ACC112 (cell line): ENCODE measurements at regions not wholly inside any gene's neighbourhood (a gene's known extent, or its start where the extent isn't known, plus 50 kb on each side); places are given as distances from the start of the nearest gene placed in this dataset.
"Not testable (repeated sequence)": the region's sequence is repeated elsewhere in the genome, so short reads cannot be mapped to it uniquely, and the experiment has no call there.

Experiments
- H2AFZ ChIP-seq: fragments of 200-600 bp; sonication (generic); one replicate; pipeline ENCODE4 v1.6.0; 2017; ENCODE audit warnings: antibody characterized with exemption, low read length; ENCODE audit not compliant: unreplicated experiment
- H3K27ac ChIP-seq: fragments of 200-600 bp; sonication (generic); 2 replicates; pipeline ENCODE4 v1.5.1; 2014; ENCODE audit warnings: low read depth, mild to moderate bottlenecking, antibody characterized with exemption, low read length, moderate library complexity
- H3K27me3 ChIP-seq: fragments of 200-600 bp; sonication (generic); 2 replicates; pipeline ENCODE4 v1.6.1; 2014; ENCODE audit warnings: mild to moderate bottlenecking, antibody characterized with exemption, low read length, moderate library complexity, mixed read lengths; ENCODE audit not compliant: insufficient read depth
- H3K36me3 ChIP-seq: fragments of 200-600 bp; sonication (generic); 2 replicates; pipeline ENCODE4 v1.6.1; 2016; ENCODE audit warnings: mild to moderate bottlenecking, antibody characterized with exemption, low read length, moderate library complexity, mixed read lengths; ENCODE audit not compliant: insufficient read depth
- H3K4me1 ChIP-seq: fragments of 200-600 bp; sonication (generic); one replicate; pipeline ENCODE4 v1.6.1; 2016; ENCODE audit warnings: low read length, mixed read lengths; ENCODE audit not compliant: insufficient read depth, unreplicated experiment, control insufficient read depth
- H3K4me3 ChIP-seq: fragments of 200-600 bp; sonication (generic); 2 replicates; pipeline ENCODE4 v1.5.1; 2014; ENCODE audit warnings: mild to moderate bottlenecking, low read depth, low read length
- H3K79me2 ChIP-seq: fragments of 200-600 bp; sonication (generic); one replicate; pipeline ENCODE4 v1.6.0; 2016; ENCODE audit warnings: low read length; ENCODE audit not compliant: control insufficient read depth, unreplicated experiment, insufficient read depth

DNA sequence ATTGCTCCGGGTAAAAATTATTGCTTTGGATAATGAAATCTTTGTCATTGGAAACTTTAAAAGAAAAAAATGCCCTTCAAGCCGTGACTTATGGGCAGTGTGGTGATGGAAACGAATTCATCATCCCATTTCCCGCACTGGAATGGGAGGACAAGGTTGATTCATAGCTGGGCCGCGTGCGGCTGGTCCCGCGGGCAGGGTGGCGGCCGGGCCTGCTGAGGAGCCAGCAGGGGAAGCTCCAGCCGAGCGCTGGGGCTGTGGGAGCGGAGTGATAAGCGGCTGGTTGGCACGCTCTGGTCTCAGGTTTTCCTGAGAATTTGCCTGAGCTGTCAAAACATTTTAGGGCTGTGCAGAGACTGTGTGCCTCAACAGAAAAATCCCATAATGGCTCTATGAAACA, 351.7 kb downstream of the CDC5L start:
- Histone ChIP-seq H3K36me3 (no peaks in the 10 kb centered on the region), H3K27me3 (no peaks in the 10 kb centered on the region), H3K4me1 (peaks cover 30% of the 10 kb centered on the region), H3K27ac (peak overlapping the region; percentile 41), H3K4me3 (no peak overlapping the region), H3K79me2 (no peaks in the 10 kb centered on the region), H2AFZ (no peak overlapping the region)

DNA sequence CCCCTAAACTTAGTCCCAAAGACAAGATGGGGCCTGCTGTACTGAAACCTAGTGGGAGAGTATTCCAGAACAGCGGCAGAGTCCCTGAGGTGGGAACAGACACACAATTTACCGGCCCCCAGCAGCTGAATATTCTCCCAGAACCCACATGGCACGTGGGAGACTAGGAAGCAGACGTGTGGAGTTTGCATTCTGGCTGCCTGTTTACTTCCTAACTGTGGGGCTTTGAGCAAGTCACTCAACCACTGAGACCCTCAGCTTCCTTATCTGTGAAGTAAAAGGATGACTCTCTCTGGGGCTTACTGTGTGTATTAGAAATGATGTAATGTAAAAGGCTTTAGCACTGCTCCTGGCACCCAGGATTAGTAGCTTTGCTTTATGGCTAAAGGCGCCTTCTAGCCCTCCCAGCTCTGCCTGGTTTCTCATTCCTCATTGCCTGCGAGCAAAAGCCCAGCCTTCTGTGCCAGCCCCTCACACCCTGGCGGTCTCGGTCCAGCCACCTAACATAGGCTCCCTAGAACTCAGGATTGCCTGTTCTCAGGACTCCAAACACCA, 353.1 kb downstream of the CDC5L start:
- peaks cover 21% of the 10 kb centered on the region for H3K4me1 ChIP-seq
- no peak overlapping the region for H3K27ac ChIP-seq
- H3K79me2 ChIP-seq: no peaks in the 10 kb centered on the region
- no peaks in the 10 kb centered on the region for H3K36me3 ChIP-seq
- no peak overlapping the region for H3K4me3 ChIP-seq
- no peak overlapping the region for H2AFZ ChIP-seq
- H3K27me3 ChIP-seq: 0 out of 2 replicates have a peak, but pooled peaks cover 6% of the 10 kb centered on the region

DNA sequence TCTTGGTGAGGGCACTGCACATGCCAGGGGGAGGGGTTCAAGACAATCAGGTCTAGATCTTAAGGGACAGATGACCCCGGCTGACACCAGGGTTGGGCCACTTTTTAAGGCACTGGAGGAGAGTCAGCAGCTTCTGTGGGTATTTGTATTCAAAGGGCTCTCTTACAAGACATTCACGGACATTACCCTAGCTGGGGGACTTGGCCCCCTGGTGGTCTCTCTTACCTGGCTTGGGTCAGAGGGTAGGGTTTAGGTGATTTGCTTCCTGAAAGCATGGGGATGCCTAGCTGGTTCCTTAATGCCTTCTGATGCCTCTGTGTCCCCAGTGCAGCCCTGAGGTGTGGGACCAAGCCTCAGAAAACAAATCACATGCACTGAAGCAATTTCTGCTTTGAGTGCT, 354.7 kb downstream of the CDC5L start:
- Histone ChIP-seq H3K36me3 (no peaks in the 10 kb centered on the region), H3K4me1 (peaks cover 17% of the 10 kb centered on the region), H3K27me3 (0 out of 2 replicates have a peak, but pooled peaks cover 6% of the 10 kb centered on the region), H2AFZ (no peak overlapping the region), H3K4me3 (no peak overlapping the region), H3K79me2 (no peaks in the 10 kb centered on the region), H3K27ac (no peak overlapping the region)

DNA sequence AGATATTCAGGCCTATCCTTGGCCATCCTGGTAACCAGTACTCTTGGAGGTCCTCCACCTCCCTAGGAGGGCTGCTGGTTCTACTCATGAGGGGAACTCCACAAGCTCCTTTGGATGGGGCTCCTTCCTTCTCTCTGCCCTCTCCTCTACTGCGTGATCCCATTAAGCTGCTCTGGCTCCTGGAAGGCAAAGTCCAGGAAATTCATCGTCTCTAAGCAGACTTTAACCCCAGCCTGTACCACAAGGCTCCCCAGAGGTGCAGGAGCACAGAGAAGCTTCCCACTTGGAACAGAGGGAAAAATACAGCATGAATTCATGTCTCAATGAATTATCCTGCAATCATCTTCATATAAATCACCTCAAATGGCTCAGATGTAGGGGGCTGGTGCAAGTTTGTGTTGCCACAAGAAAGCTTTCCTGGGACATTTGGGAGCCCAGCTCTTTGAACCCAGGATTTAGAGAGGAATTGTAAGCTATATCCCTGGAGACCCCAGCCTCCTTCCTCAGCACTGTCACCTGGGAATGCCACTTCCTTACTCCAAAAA, 355.4 kb downstream of the CDC5L start:
- Histone ChIP-seq H3K79me2 (no peaks in the 10 kb centered on the region), H2AFZ (no peak overlapping the region), H3K36me3 (no peaks in the 10 kb centered on the region), H3K4me1 (peaks cover 14% of the 10 kb centered on the region), H3K27ac (no peak overlapping the region), H3K27me3 (0 out of 2 replicates have a peak, but pooled peaks cover 6% of the 10 kb centered on the region), H3K4me3 (no peak overlapping the region)

DNA sequence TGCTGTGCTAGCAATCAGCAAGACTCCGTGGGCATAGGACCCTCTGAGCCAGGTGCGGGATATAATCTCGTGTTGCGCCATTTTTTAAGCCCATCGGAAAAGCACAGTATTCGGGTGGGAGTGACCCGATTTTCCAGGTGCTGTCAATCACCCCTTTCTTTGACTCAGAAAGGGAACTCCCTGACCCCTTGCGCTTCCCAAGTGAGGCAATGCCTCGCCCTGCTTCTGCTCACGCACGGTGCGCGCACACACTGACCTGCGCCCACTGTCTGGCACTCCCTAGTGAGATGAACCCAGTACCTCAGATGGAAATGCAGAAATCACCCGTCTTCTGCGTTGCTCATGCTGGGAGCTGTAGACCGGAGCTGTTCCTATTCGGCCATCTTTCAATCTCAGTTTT, 372.6 kb downstream of the CDC5L start:
- H3K4me1 ChIP-seq, H3K79me2 ChIP-seq, H3K27me3 ChIP-seq, H3K4me3 ChIP-seq, H2AFZ ChIP-seq, H3K27ac ChIP-seq, H3K36me3 ChIP-seq: not testable (repeated sequence)

DNA sequence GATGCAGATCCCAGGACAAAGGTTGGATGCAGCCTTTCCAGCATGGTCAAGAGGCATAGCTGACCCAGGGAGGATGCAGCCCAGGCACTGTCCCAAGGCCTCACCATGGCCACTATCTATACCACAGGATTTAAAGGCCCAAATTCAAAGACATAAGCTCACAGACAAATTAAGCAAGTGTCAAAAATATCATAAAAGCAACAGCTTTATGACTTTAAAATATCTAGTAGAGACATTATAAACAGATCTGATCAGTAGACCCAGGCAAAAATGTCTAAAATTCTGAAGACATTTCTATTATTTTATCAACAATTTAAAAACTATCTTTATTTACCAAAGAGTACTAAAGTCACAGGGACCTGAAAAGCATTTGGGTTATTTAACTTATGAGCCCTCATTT, 373.5 kb downstream of the CDC5L start:
- Histone ChIP-seq H3K27ac (no peak overlapping the region), H3K4me3 (no peak overlapping the region), H2AFZ (no peak overlapping the region), H3K36me3 (no peaks in the 10 kb centered on the region), H3K79me2 (no peaks in the 10 kb centered on the region), H3K27me3 (no peaks in the 10 kb centered on the region), H3K4me1 (no peaks in the 10 kb centered on the region)

DNA sequence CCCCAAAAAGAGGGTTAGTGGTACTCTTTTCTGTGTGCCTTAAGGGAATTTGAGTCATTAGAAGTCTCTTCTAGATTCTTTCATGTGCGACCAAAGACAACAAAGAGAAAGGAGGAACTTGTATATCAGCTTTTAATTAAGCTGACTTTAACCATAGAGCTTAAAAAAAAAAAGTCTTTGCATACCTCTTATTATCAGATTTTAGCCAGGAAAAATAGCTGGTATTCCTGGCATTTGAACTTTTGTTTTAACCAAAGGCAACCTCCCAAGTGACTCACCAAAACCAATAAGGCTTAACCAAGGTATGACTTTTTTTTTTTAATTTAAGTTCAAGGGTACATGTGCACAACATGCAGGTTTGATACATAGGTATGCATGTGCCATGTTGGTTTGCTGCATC, 375.0 kb downstream of the CDC5L start:
- Histone ChIP-seq H3K4me1 (no peaks in the 10 kb centered on the region), H3K27me3 (peaks cover 8% of the 10 kb centered on the region; the same call in 1 of the 2 replicates), H3K27ac (no peak overlapping the region), H3K79me2 (no peaks in the 10 kb centered on the region), H3K4me3 (no peak overlapping the region), H3K36me3 (no peaks in the 10 kb centered on the region), H2AFZ (no peak overlapping the region)

DNA sequence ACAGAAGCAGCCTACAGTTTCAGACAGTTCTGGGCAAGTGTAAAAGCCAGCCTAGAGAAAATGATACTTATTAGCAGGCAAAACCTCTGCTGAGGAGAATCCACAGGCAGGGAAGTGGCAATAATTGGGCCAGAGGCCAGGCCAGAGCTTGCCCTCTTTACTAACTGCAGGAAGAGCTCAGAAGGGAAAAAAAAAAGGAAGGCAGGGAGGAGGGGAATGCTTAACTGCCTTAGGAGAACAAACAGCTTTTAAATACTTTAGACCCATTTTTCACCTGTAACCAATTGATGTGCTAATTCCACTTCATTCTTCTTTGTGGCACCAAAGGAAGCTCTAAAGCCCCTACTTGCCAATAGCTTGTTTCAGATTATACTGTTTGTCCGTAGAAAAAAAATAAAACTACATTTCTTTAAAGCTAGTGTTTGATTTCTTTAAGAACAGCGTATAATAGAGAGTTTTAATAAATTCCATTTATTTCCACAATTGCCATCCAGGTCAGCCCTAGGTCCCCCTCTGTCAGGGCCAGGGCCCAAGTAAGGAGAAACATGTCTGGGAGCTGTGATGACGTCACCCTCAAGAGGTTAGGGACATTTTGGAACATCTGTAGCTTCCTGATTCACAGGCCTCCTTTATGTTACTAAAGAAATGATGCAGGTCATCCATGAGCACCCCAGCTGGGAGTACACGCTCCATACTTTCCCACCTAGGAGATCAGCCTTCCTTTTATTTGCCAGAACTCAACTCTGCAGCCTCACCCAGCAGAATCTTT, 384.3 kb downstream of the CDC5L start:
- H3K4me3 ChIP-seq: no peak overlapping the region

DNA sequence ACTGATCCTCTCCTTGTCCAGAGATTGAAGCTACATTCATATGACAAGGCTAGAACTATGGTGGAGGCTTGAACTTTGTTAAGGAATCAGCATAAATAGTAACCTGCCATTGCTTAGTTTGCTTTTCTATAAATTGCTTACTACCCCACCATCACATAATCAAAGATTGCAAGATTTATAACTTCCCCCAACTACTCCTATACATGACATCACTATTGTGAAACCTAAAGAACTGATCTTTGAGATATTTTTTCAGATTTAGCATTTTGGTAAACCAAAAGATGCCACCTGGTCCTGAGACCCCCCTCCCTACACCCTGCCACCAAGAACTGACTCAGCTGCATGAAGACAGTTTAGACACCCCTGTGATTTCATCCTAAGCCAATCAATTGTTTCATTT, 385.3 kb downstream of the CDC5L start:
- H3K27ac ChIP-seq: no peak overlapping the region
- no peak overlapping the region for H2AFZ ChIP-seq
- no peak overlapping the region for H3K4me3 ChIP-seq
- no peaks in the 10 kb centered on the region for H3K4me1 ChIP-seq
- no peaks in the 10 kb centered on the region for H3K36me3 ChIP-seq
- H3K79me2 ChIP-seq: no peaks in the 10 kb centered on the region
- H3K27me3 ChIP-seq: peaks cover 24% of the 10 kb centered on the region; the same call in 1 of the 2 replicates

More for the DNA sequence above, 384.3 kb downstream of the CDC5L start:
- Histone ChIP-seq H3K27me3 (peaks cover 28% of the 10 kb centered on the region; the same call in 1 of the 2 replicates), H2AFZ (no peak overlapping the region), H3K4me1 (no peaks in the 10 kb centered on the region), H3K27ac (no peak overlapping the region), H3K79me2 (no peaks in the 10 kb centered on the region), H3K36me3 (no peaks in the 10 kb centered on the region)

DNA sequence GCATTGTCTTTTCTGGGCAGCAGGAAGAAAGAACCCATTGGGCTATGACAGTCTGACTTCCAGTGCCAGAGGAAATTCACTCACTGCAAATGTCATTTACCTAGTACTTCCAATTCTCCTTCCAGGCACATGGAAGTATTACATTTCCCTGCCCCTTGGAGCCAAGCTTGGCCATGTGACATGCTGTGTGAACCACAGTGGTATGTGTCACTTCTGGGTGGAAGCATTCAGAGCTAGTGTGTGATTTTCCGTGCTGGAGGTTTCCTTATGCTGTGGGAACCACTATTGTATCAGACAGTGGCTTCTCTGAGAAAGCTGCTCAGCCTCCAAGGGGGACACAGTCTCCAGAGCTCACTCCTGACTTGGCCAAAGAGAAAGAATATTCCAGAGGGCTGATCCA, 387.6 kb downstream of the CDC5L start:
- no peak overlapping the region for H2AFZ ChIP-seq
- H3K27me3 ChIP-seq: peaks cover 24% of the 10 kb centered on the region; the same call in 1 of the 2 replicates
- no peaks in the 10 kb centered on the region for H3K4me1 ChIP-seq
- no peak overlapping the region for H3K4me3 ChIP-seq
- no peak overlapping the region for H3K27ac ChIP-seq
- H3K36me3 ChIP-seq: no peaks in the 10 kb centered on the region
- H3K79me2 ChIP-seq: no peaks in the 10 kb centered on the region

DNA sequence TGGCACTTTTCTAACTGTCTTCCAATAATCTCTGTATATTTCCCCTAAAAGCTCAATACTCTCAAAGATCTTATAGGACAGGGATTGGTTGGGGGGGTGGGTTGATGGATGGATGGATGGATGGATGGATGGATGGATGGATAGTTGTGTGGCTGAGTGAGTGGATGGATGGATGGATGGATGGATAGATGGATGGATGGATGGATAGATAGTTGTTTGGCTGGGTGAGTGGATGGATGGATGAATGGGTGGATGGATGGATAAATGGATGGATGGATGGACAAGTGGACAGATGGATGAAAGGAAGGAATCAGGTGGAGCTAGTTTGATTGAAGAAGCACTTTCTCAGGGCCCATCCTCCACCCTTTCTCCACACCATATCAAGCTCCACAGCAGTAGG, 388.8 kb downstream of the CDC5L start:
- Histone ChIP-seq H3K36me3 (no peaks in the 10 kb centered on the region), H3K4me3 (no peak overlapping the region), H3K79me2 (no peaks in the 10 kb centered on the region), H3K4me1 (no peaks in the 10 kb centered on the region), H2AFZ (no peak overlapping the region), H3K27me3 (peaks cover 24% of the 10 kb centered on the region; the same call in 1 of the 2 replicates), H3K27ac (no peak overlapping the region)
